NCI-H510A treated with DMSO at 0.1 percent for 48 hours (cell line): ENCODE measurements at regions not wholly inside any gene's neighbourhood (a gene's known extent, or its start where the extent isn't known, plus 50 kb on each side); places are given as distances from the start of the nearest gene placed in this dataset.
"Not testable (repeated sequence)": the region's sequence is repeated elsewhere in the genome, so short reads cannot be mapped to it uniquely, and the experiment has no call there.

ENCODE experiments used
- DNase-seq: peaks from one replicate; lab custom pipeline; 2025; lab: John Stamatoyannopoulos, UW

- DNase-seq, result no peak
These were observed 174.8 kb downstream of the UTP18 start for GRCh38 chr17:51435171-51435552.

DNA sequence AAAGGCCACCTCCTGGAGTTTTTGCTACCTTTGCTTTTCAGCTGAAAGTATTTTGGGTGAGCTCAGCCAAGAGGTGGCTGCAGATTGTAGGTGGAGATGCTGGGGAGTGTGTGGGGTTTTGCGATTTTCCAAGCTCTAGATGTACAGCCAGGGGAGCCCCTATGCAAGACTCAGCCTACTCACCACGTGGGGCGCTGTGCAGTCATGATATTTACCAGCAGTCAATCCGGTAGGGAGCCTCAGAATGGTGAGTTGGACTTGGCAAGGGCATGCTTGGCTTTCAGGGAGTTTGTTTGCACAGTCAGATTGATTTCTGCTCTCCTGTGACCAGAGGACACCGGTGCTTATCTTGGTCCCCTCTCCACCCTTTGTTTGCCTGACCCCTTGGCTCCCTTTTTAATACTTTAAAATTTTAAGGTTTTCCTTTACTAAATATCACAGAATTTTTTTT, 175.3 kb downstream of the UTP18 start:
- peak; percentile 82 for DNase-seq

GRCh38 chr17:51439395-51440229, 179.3 kb downstream of the UTP18 start:
- DNase-seq, result peak; percentile 87

DNA sequence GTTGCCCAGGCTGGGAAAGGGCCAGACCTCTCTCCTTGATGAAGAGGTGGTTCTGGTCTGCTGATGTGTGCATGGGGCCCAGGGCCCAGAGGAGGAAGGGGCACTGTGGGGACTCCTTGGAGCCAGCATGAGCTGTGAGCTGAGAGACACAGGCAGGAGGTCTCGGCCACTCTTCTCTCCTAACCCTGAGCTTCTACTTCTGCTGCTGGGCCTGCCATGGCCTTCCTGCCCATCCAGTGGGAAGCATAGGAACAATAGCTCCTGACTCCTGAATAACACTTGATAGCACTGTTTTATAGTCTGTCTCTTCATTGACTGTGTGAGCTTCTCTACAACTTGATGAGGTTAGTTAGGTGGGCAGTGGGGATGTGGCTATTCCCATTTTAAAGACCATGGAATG, 181.1 kb downstream of the UTP18 start:
- DNase-seq, result no peak

DNA sequence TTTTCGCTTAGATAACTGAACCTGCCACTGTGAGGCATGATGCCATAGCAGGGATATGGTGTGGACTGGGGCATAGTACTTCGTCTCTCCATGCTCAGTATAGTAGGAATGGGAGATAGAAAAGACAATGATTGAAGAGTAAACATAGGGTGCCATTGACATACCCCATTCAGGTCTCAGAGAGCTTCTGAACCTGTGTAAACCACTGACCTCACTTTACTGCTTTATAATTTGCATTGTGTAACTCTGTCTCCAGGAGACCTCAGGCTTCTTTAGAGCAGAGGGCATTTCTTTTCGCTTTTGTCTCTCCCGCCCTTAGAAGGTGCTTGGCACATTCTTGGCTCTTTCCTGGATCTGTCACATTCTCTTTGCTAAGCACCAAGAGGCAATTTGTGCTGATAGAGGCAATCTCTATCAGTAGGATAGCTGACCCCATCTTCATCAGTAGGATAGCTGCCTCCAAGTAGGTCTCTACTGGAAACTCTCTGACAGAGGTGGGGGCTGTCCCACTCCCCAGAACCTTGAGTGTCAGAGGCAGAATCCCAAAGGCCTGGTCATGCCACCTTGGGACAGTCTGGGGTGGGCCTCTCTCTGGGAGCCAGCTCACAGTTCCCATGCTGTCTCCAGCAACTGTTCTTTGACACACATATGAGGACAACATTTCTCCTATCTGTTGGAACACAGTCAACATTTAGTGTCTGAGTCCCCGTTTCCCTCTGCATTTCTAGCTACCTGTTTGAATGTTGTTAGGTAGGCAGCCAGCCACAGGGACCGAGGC, 181.9 kb downstream of the UTP18 start:
- DNase-seq, result no peak

DNA sequence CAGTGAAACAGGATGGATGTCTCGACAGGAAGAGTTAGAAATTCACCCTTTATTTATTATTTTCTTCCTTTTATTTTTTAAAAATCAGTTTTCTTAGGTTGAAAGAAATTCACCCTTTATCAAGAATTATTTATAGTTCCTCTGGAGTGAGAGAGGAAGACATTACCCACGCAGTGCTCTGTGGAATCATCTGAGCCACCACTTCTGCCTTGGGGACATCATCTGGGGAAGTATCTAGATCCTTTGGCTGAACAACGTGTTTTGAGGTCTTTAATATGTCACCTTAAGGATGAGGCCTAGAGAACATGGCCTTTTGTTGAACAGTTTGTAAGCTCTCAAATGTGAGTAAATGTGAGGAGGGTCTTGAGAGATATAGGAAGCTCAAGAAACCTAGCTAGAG, 183.3 kb downstream of the UTP18 start:
- no peak for DNase-seq

- no peak for DNase-seq
These were observed 185.6 kb downstream of the UTP18 start for GRCh38 chr17:51445946-51446345.

DNA sequence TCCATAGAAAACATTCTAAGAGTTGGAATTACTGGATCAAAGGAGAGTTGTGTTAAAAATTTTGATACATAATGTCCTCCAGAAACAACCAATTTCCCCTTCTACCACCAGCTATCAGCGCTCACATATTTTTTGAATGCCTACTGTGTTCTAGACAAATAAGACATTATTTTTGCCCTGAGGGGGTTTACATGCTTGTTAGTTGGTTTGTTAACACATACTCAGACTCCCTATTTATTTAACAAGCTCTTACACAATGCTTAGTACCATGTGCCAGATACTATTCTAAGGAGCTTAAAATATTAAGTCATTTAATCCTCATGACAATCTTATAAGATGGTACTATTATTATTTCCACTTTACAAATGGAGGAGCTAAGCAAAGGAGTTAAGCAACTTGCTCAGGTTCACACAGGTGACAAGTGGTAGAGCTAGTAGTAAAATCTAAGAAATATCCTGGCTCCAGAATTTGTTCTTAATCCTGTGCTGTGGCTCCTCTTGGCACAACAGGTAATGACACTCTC, 194.2 kb downstream of the UTP18 start:
- no peak for DNase-seq

DNA sequence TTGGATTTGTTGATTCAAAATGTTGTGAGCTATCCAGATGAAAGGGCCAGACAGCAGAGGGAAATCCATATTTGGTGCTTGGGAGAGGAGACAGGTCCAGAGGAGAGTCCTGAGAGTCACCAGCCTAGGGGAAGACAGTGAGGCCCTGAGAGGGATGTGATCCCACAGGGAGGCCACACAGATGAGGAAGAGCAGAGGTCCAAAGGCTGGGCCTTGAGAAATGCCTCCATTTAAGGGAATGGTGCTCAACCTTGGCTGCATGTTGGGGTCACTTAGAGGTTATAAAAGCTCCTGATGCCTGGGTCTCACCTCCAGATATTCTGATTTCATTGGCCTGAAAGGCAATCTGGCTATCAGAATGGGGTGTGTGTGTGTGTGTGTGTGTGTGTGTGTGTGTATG, 194.9 kb downstream of the UTP18 start:
- DNase-seq, result no peak

DNA sequence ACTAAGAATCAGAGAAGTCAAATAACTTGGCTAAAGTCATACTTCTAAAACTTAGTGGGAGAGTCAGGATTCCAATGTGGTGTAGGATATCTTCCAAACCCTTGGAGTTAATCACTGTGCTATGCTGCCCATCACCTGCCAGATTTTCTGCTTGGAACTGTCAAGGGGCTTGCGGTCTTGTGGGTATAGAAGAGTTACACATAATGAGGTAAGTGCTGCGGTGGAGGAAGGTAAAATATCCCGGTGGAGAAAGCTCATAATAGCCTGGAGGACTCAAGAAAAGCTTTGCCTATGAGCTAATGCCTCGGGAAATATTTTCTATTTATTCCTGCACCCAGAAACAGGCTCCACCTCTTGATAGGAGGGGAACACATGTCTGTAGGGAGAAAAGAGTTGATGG, 195.6 kb downstream of the UTP18 start:
- no peak for DNase-seq

- no peak for DNase-seq
These were observed 196.6 kb downstream of the UTP18 start for GRCh38 chr17:51456942-51457341.

- DNase-seq, result peak; percentile 66
These were observed 201.2 kb downstream of the UTP18 start for GRCh38 chr17:51461578-51462004.

GRCh38 chr17:51463353-51463752, 203.0 kb downstream of the UTP18 start:
- no peak for DNase-seq

DNA sequence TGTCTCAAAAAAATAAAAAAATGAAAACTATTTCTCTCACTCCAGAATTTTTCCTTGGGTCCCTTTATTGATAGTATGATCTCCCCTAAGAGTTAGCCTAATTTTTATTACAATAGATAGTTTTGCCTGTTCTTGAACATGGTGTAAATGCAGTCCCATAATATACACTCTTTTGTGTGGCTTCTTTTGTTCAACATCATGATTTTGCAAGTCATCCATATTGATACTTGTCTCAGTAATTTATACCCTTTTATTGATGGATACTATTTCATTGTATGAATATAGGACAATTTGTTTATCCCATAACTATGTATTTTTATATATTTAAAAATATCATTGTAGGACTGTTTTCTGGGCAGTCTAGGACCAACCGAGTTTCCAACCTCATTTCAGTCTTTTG, 207.0 kb downstream of the UTP18 start:
- no peak for DNase-seq

- no peak for DNase-seq
These were observed 212.4 kb downstream of the UTP18 start for GRCh38 chr17:51472670-51473205.

- DNase-seq, result no peak
These were observed 214.4 kb downstream of the UTP18 start for GRCh38 chr17:51474764-51475163.

DNA sequence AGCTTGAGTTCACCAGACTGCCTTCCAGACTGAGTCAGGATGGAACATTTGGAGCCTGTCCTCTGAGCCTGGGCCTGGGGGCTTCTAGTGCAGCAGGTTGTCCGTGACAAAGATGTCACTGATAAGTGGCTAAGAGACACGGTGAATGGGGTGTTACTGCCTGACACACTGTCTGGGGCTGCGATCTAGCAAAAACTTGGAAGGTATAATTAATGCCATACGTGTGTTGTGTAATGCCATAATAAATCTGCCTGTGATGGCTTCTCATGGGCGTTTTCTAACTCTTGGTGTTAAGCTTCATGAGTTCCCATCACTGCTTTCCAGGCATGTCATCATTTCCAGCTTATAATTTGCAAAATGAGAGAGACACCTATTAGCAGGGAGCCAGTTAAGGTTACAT, 215.4 kb downstream of the UTP18 start:
- DNase-seq, result no peak

- no peak for DNase-seq
These were observed 219.0 kb downstream of the UTP18 start for GRCh38 chr17:51479303-51479702.

DNA sequence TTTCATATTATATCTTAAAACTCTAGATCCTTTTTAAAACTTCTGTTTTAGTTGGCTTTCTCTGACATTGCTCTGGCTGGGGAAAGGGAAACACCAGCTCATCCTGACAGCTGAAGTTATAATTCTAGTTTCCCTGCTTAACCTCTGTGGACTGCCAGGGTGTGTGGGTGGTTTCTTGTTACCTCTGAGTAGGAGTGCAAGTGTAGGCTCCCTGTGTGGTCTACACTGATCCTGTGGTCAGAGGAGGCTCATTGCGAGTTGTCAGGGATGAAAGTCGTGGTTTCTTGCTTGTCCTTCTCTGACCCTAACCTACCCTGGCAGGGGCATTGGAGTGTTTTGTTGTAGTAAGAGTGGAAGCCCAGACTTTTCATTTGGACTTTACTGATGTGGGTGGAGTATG, 221.0 kb downstream of the UTP18 start:
- no peak for DNase-seq

DNA sequence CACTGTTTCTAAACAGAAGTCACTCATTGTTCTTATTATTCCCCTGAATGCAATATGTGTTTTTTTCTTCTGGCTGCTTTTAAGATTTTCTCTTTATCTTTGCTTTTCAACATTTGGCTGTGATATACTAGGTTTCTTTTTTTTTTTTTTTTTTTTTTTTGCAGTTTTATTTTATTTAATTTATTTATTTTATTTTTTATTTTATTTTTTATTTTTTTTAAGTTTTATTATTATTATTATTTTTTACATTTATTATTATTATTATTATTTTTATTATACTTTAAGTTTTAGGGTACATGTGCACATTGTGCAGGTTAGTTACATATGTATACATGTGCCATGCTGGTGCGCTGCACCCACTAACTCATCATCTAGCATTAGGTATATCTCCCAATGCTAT, 221.9 kb downstream of the UTP18 start:
- not testable (repeated sequence) for DNase-seq

DNA sequence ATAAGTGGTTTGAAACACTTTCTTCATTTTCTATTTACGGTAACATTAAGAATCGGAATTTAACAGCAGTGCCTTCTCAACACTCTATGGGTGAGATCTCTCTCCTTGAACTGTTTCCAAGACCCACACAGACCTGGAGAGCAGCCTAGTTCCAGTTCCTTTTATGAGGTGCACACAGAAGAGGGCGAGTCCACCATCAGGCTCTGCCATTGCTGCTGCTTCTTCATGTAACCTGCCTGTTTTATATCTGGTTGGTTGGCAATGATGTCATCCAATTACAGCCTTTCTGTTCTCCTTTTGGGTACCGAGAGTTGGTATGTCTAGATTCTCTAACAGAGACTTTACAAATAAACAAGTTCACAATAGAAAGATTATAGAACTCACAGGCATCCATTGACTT, 225.7 kb downstream of the UTP18 start:
- no peak for DNase-seq

GRCh38 chr17:51486885-51487520, 226.7 kb downstream of the UTP18 start:
- no peak for DNase-seq
